LoVo (cell line): ENCODE measurements at regions not wholly inside any gene's neighbourhood (a gene's known extent, or its start where the extent isn't known, plus 50 kb on each side); places are given as distances from the start of the nearest gene placed in this dataset.
A peak's percentile ranks its signal among the peaks of the same experiment; 100 is the strongest.
"Not testable (repeated sequence)": the region's sequence is repeated elsewhere in the genome, so short reads cannot be mapped to it uniquely, and the experiment has no call there.

Experiments used
- DNase-seq: peaks from one replicate; pipeline ENCODE4 v3.0.0-alpha.2; 2016; ENCODE audit warnings: low spot score

- DNase-seq = not testable (repeated sequence)
These were observed 79.8 kb downstream of the LGALS9B start for GRCh38 chr17:20387549-20387948.

- peak; percentile 5 for DNase-seq
These were observed 85.7 kb downstream of the LGALS9B start for GRCh38 chr17:20381358-20382300.

- not testable (repeated sequence) for DNase-seq
These were observed 86.7 kb downstream of the LGALS9B start for GRCh38 chr17:20380625-20381024.

GRCh38 chr17:20379251-20379650, 88.1 kb downstream of the LGALS9B start:
- not testable (repeated sequence) for DNase-seq

- not testable (repeated sequence) for DNase-seq
These were observed 90.7 kb downstream of the LGALS9B start for GRCh38 chr17:20376642-20377041.

GRCh38 chr17:20375745-20376144, 91.6 kb downstream of the LGALS9B start:
- DNase-seq = not testable (repeated sequence)
